RWPE2 (cell line): ENCODE measurements at regions not wholly inside any gene's neighbourhood (a gene's known extent, or its start where the extent isn't known, plus 50 kb on each side); places are given as distances from the start of the nearest gene placed in this dataset.
A peak's percentile ranks its signal among the peaks of the same experiment; 100 is the strongest.

Experiments used
- ATAC-seq: fragments of 200-7000 bp; cut with Tn5 transposase; 3 replicates; pipeline ENCODE4 v1.9.1; 2021; ENCODE audit warnings: low read depth
- DNase-seq: peaks from one replicate; pipeline ENCODE4 v3.0.0-alpha.2; 2020; ENCODE audit warnings: low spot score
- H3K27ac ChIP-seq: fragments of 450-650 bp; 2 replicates; pipeline ENCODE4 v1.5.1; 2017; ENCODE audit warnings: mild to moderate bottlenecking; ENCODE audit not compliant: poor library complexity, severe bottlenecking
- H3K27me3 ChIP-seq: fragments of 250-450 bp; sonication (Bioruptor Pico); 2 replicates; pipeline ENCODE4 v1.5.1; 2021; ENCODE audit warnings: mild to moderate bottlenecking, moderate library complexity; ENCODE audit not compliant: insufficient read depth, poor library complexity, severe bottlenecking
- H3K36me3 ChIP-seq: fragments of 250-450 bp; sonication (Bioruptor Pico); 2 replicates; pipeline ENCODE4 v1.5.1; 2020; ENCODE audit warnings: low read depth, mild to moderate bottlenecking, moderate library complexity
- H3K4me1 ChIP-seq: fragments of 250-450 bp; sonication (Bioruptor Pico); 2 replicates; pipeline ENCODE4 v1.5.1; 2021; ENCODE audit warnings: mild to moderate bottlenecking, moderate library complexity; ENCODE audit not compliant: insufficient read depth, poor library complexity, severe bottlenecking
- H3K4me3 ChIP-seq: fragments of 250-450 bp; sonication (Bioruptor Pico); 2 replicates; pipeline ENCODE4 v1.5.1; 2021; ENCODE audit warnings: mild to moderate bottlenecking, moderate library complexity; ENCODE audit not compliant: severe bottlenecking
- H3K9me3 ChIP-seq: fragments of 250-450 bp; sonication (Bioruptor Pico); 2 replicates; pipeline ENCODE4 v1.5.1; 2021; ENCODE audit warnings: mild to moderate bottlenecking, moderate library complexity; ENCODE audit not compliant: severe bottlenecking
- TF ChIP-seq, protein P1 (sequence below): fragments of 450-650 bp; IDR thresholded peaks from one replicate; pipeline ENCODE4 v1.5.1; 2017; ENCODE audit warnings: mild to moderate bottlenecking, moderate library complexity; ENCODE audit not compliant: poor library complexity, severe bottlenecking

DNA sequence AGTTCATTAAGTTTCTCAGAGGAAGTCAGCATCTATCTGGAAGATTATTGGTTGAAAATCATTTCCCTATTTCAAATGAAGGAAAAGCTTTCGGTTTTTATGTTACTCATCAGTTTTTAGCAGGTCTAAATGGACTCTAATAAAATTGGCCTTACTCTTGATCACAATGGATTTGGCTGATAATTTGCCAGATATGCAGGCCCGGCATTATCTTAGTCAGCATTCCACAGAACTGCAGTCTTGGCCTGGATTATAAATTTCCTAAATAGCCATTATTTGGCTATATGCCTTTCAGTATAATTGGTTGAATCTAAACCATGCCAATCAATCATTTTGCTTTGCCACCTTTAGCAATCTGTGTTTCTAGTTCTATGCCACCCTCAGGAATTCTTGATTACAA lies 91.7 kb upstream of the KCNQ5 start:
- H3K27me3 ChIP-seq: no peaks in the 10 kb centered on the region
- H3K27ac ChIP-seq: peak overlapping the region; percentile 11
- H3K36me3 ChIP-seq: no peaks in the 10 kb centered on the region
- TF ChIP-seq, protein P1, sequence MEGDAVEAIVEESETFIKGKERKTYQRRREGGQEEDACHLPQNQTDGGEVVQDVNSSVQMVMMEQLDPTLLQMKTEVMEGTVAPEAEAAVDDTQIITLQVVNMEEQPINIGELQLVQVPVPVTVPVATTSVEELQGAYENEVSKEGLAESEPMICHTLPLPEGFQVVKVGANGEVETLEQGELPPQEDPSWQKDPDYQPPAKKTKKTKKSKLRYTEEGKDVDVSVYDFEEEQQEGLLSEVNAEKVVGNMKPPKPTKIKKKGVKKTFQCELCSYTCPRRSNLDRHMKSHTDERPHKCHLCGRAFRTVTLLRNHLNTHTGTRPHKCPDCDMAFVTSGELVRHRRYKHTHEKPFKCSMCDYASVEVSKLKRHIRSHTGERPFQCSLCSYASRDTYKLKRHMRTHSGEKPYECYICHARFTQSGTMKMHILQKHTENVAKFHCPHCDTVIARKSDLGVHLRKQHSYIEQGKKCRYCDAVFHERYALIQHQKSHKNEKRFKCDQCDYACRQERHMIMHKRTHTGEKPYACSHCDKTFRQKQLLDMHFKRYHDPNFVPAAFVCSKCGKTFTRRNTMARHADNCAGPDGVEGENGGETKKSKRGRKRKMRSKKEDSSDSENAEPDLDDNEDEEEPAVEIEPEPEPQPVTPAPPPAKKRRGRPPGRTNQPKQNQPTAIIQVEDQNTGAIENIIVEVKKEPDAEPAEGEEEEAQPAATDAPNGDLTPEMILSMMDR: no peak
- DNase-seq: no peak
- no peaks in the 10 kb centered on the region for H3K9me3 ChIP-seq
- no peak for ATAC-seq
- H3K4me3 ChIP-seq: no peak overlapping the region
- H3K4me1 ChIP-seq: peaks cover 13% of the 10 kb centered on the region

DNA sequence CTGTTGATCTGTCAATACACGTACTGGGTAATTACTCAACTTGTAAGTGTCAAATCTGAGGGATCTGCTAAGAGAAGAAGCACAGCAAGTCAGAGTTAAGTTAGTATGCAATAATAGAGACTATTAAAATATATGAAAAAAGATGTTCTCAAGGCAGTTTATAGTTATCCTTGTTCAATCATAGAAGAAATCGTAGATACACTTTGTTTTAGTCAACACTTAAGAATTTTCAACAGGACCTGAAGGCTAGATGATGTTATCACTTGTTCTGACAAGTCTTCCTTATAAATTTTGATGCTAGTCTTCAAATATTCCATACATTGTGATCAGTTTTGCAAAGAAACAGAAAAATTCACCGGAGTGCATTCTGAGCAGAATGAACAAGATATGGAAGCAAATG lies 91.1 kb upstream of the KCNQ5 start:
- Histone ChIP-seq H3K27ac (peak overlapping the region; percentile 11), H3K4me3 (no peak overlapping the region), H3K9me3 (no peaks in the 10 kb centered on the region), H3K27me3 (no peaks in the 10 kb centered on the region), H3K36me3 (no peaks in the 10 kb centered on the region), H3K4me1 (peaks cover 13% of the 10 kb centered on the region)
- ATAC-seq (peak; percentile 29; the same call in 1 of the 3 replicates), DNase-seq (no peak)
- TF ChIP-seq, protein P1: no peak

DNA sequence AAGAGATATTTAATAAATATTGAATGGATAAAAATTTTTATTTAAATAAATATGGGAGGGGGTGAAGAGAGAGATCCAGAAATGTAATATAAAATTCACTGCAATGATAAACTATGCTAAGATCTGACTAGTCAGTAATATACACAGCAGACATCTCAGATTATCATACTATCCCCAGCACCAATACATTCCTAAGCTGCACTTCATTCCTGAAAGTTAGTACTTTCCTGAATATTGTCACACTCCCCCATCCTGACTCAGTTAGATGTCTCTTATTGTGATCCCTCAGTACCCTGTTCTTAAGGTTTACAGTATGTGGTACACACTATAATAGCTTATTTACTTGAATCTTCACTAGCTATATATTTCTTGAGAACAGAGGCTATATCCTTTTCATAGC lies 88.3 kb upstream of the KCNQ5 start:
- H3K4me3 ChIP-seq: no peak overlapping the region
- ATAC-seq (no peak), DNase-seq (no peak)
- H3K4me1 ChIP-seq: peaks cover 13% of the 10 kb centered on the region
- no peaks in the 10 kb centered on the region for H3K27me3 ChIP-seq
- no peaks in the 10 kb centered on the region for H3K9me3 ChIP-seq
- no peaks in the 10 kb centered on the region for H3K36me3 ChIP-seq
- no peak overlapping the region for H3K27ac ChIP-seq
- TF ChIP-seq, protein P1: no peak

DNA sequence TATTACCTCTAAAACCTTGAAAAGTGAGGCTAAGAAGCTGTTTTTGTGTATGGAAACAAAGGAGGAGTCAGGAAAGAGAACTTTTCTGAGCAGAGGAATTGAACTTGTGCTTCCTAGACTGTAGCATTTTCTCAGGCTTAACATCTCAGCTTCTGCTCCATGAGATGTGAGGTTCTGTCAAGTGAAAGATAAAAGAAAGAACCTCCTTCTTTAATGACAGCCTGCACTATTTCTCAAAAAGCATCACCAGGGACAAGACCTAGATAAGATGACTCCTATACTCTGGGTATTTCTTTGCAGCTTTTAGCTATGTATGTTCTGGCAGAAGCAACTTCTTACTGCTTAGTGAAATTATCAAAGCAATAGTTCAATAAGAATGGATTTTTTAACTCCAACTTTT lies 87.6 kb upstream of the KCNQ5 start:
- Histone ChIP-seq H3K9me3 (no peaks in the 10 kb centered on the region), H3K27ac (no peak overlapping the region), H3K27me3 (no peaks in the 10 kb centered on the region), H3K4me1 (peaks cover 13% of the 10 kb centered on the region), H3K4me3 (no peak overlapping the region), H3K36me3 (no peaks in the 10 kb centered on the region)
- DNase-seq (no peak), ATAC-seq (no peak)
- TF ChIP-seq, protein P1: no peak

DNA sequence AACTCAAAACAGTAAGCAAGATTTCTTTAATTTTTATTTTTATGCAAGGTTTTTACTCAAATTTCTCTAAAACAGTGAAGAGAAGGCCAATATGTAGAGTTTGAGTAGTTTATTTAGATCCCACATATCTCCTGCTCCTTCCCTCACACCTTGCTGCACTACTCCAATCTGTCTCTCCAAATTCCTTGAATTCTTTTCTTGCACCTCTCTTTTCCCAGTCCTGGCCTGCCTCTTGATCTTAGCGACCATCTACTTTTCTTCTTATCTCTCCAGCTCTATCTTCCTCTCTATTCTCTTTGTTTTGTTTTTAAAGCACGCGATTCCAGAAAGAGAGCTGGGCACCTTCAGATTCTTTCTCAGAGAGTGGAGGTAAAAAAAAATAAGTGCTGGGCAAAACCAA lies 86.7 kb upstream of the KCNQ5 start:
- Histone ChIP-seq H3K27ac (no peak overlapping the region), H3K4me1 (peaks cover 13% of the 10 kb centered on the region), H3K36me3 (no peaks in the 10 kb centered on the region), H3K4me3 (no peak overlapping the region), H3K27me3 (no peaks in the 10 kb centered on the region), H3K9me3 (peaks cover 4% of the 10 kb centered on the region)
- TF ChIP-seq, protein P1: no peak
- DNase-seq: no peak
- no peak for ATAC-seq
